Upper lobe of right lung (tissue), 1 donor: ENCODE measurements at regions not wholly inside any gene's neighbourhood (a gene's known extent, or its start where the extent isn't known, plus 50 kb on each side); places are given as distances from the start of the nearest gene placed in this dataset.

Experiments
- ATAC-seq: fragments of 200-7000 bp; cut with Tn5 transposase; one replicate; pipeline ENCODE4 v1.9.1; 2020; ENCODE audit warnings: mild to moderate bottlenecking, moderate library complexity
- DNase-seq: peaks from one replicate; pipeline ENCODE4 v3.0.0-alpha.2; 2020
- H3K27ac ChIP-seq: fragments of 200-600 bp; one replicate; pipeline ENCODE4 v1.8.0; 2022
- H3K27me3 ChIP-seq: fragments of 200-600 bp; one replicate; pipeline ENCODE4 v1.8.0; 2022; ENCODE audit warnings: mild to moderate bottlenecking
- H3K36me3 ChIP-seq: fragments of 200-600 bp; one replicate; pipeline ENCODE4 v1.8.0; 2022
- H3K4me1 ChIP-seq: fragments of 200-600 bp; one replicate; pipeline ENCODE4 v1.8.0; 2022
- H3K4me3 ChIP-seq: fragments of 200-600 bp; one replicate; pipeline ENCODE4 v1.8.0; 2022; ENCODE audit warnings: mild to moderate bottlenecking
- H3K9me3 ChIP-seq: fragments of 200-600 bp; one replicate; pipeline ENCODE4 v1.8.0; 2022
- CTCF ChIP-seq: fragments of 200-600 bp; IDR thresholded peaks from one replicate; pipeline ENCODE4 v1.8.0; 2022; ENCODE audit warnings: antibody characterized with exemption
- intact Hi-C: fragments of 100-400 bp; cut with DNase I; formaldehyde crosslinking; loops from one replicate; pipeline ENCODE4 v1.11.0; 2022
- donor health status: DM: no; HTN: yes; CAD: no; lungs with severe emphysema.

- no peaks in the 10 kb centered on the region for H3K36me3 ChIP-seq
- no peak for TF ChIP-seq CTCF
- H3K4me1 ChIP-seq, result no peaks in the 10 kb centered on the region
- no peak overlapping the region for H3K4me3 ChIP-seq
- DNase-seq (no peak), ATAC-seq (no peak)
- no peaks in the 10 kb centered on the region for H3K27me3 ChIP-seq
- no peaks in the 10 kb centered on the region for H3K9me3 ChIP-seq
- intact Hi-C loops, result no loop called here
- H3K27ac ChIP-seq, result no peak overlapping the region
Measured at GRCh38 chr12:66879409-66879808, 200.5 kb upstream of the GRIP1 start.

- intact Hi-C loops, result no loop called here
- ATAC-seq, result no peak
- no peak for TF ChIP-seq CTCF
- no peaks in the 10 kb centered on the region for H3K36me3 ChIP-seq
- H3K9me3 ChIP-seq, result no peaks in the 10 kb centered on the region
- no peak overlapping the region for H3K4me3 ChIP-seq
- no peak for DNase-seq
- H3K4me1 ChIP-seq, result no peaks in the 10 kb centered on the region
- no peak overlapping the region for H3K27ac ChIP-seq
- H3K27me3 ChIP-seq, result no peaks in the 10 kb centered on the region
Measured at GRCh38 chr12:66881386-66881785, 202.5 kb upstream of the GRIP1 start.

- H3K9me3 ChIP-seq, result no peaks in the 10 kb centered on the region
- no peak overlapping the region for H3K27ac ChIP-seq
- no peak for TF ChIP-seq CTCF
- DNase-seq (no peak), ATAC-seq (no peak)
- no peak overlapping the region for H3K4me3 ChIP-seq
- H3K27me3 ChIP-seq, result no peaks in the 10 kb centered on the region
- no peaks in the 10 kb centered on the region for H3K4me1 ChIP-seq
- no peaks in the 10 kb centered on the region for H3K36me3 ChIP-seq
- intact Hi-C loops, result no loop called here
Measured at GRCh38 chr12:66884091-66884490, 205.2 kb upstream of the GRIP1 start.

- DNase-seq (no peak), ATAC-seq (no peak)
- Histone ChIP-seq H3K27ac (no peak overlapping the region), H3K36me3 (no peaks in the 10 kb centered on the region), H3K9me3 (no peaks in the 10 kb centered on the region), H3K27me3 (no peaks in the 10 kb centered on the region), H3K4me3 (no peak overlapping the region), H3K4me1 (no peaks in the 10 kb centered on the region)
- intact Hi-C loops, result no loop called here
- no peak for TF ChIP-seq CTCF
Measured at GRCh38 chr12:66885115-66885875, 206.4 kb upstream of the GRIP1 start.

GRCh38 chr12:66896797-66897196, 217.9 kb upstream of the GRIP1 start:
- H3K27me3 ChIP-seq, result no peaks in the 10 kb centered on the region
- DNase-seq (no peak), ATAC-seq (no peak)
- H3K9me3 ChIP-seq, result no peaks in the 10 kb centered on the region
- intact Hi-C loops, result no loop called here
- no peaks in the 10 kb centered on the region for H3K36me3 ChIP-seq
- H3K27ac ChIP-seq, result no peak overlapping the region
- no peak for TF ChIP-seq CTCF
- no peak overlapping the region for H3K4me3 ChIP-seq
- no peaks in the 10 kb centered on the region for H3K4me1 ChIP-seq
